ENCODE measurements at regions not wholly inside any gene's neighbourhood (a gene's known extent, or its start where the extent isn't known, plus 50 kb on each side); places are given as distances from the start of the nearest gene placed in this dataset.

- H3K9me3 ChIP-seq (ENCODE audit: control insufficient read depth, insufficient read depth, low read length), result no peaks in the 10 kb centered on the region
- no peaks in the 10 kb centered on the region for H3K36me3 ChIP-seq (ENCODE audit: insufficient read depth, low read length)
- H3K4me1 ChIP-seq (ENCODE audit: insufficient read depth, low read length), result no peaks in the 10 kb centered on the region
- no peak overlapping the region for H3K9ac ChIP-seq (ENCODE audit: low read depth, low read length)
Observed at GRCh38 chr11:119483881-119484371, 61.0 kb upstream of the THY1 start.

GRCh38 chr11:119483341-119483880 is 60.4 kb upstream of the THY1 start:
- Histone ChIP-seq H3K9me3 (ENCODE audit: control insufficient read depth, insufficient read depth, low read length) (no peaks in the 10 kb centered on the region), H3K9ac (ENCODE audit: low read depth, low read length) (no peak overlapping the region), H3K4me1 (ENCODE audit: insufficient read depth, low read length) (no peaks in the 10 kb centered on the region; the same call in 1 of the 2 replicates), H3K36me3 (ENCODE audit: insufficient read depth, low read length) (no peaks in the 10 kb centered on the region)

- no peaks in the 10 kb centered on the region; the same call in 1 of the 2 replicates for H3K4me1 ChIP-seq (ENCODE audit: insufficient read depth, low read length)
- H3K9me3 ChIP-seq (ENCODE audit: control insufficient read depth, insufficient read depth, low read length), result no peaks in the 10 kb centered on the region
- no peak overlapping the region for H3K9ac ChIP-seq (ENCODE audit: low read depth, low read length)
- no peaks in the 10 kb centered on the region for H3K36me3 ChIP-seq (ENCODE audit: insufficient read depth, low read length)
Observed at GRCh38 chr11:119482521-119483011, 59.6 kb upstream of the THY1 start.

- no peaks in the 10 kb centered on the region for H3K9me3 ChIP-seq (ENCODE audit: control insufficient read depth, insufficient read depth, low read length)
- no peak overlapping the region for H3K9ac ChIP-seq (ENCODE audit: low read depth, low read length)
- no peaks in the 10 kb centered on the region; the same call in 1 of the 2 replicates for H3K4me1 ChIP-seq (ENCODE audit: insufficient read depth, low read length)
- no peaks in the 10 kb centered on the region for H3K36me3 ChIP-seq (ENCODE audit: insufficient read depth, low read length)
Observed at GRCh38 chr11:119481667-119482400, 58.9 kb upstream of the THY1 start.

GRCh38 chr11:119481021-119481666 is 58.2 kb upstream of the THY1 start:
- Histone ChIP-seq H3K4me1 (ENCODE audit: insufficient read depth, low read length) (no peaks in the 10 kb centered on the region; the same call in 1 of the 2 replicates), H3K9ac (ENCODE audit: low read depth, low read length) (no peak overlapping the region), H3K9me3 (ENCODE audit: control insufficient read depth, insufficient read depth, low read length) (no peaks in the 10 kb centered on the region), H3K36me3 (ENCODE audit: insufficient read depth, low read length) (no peaks in the 10 kb centered on the region)

- no peaks in the 10 kb centered on the region for H3K9me3 ChIP-seq (ENCODE audit: control insufficient read depth, insufficient read depth, low read length)
- H3K4me1 ChIP-seq (ENCODE audit: insufficient read depth, low read length), result no peaks in the 10 kb centered on the region; the same call in 1 of the 2 replicates
- no peaks in the 10 kb centered on the region for H3K36me3 ChIP-seq (ENCODE audit: insufficient read depth, low read length)
- no peak overlapping the region for H3K9ac ChIP-seq (ENCODE audit: low read depth, low read length)
Observed at GRCh38 chr11:119480380-119481020, 57.5 kb upstream of the THY1 start.

GRCh38 chr11:119479685-119480275 is 56.8 kb upstream of the THY1 start:
- no peaks in the 10 kb centered on the region; the same call in 1 of the 2 replicates for H3K4me1 ChIP-seq (ENCODE audit: insufficient read depth, low read length)
- no peaks in the 10 kb centered on the region for H3K9me3 ChIP-seq (ENCODE audit: control insufficient read depth, insufficient read depth, low read length)
- no peaks in the 10 kb centered on the region for H3K36me3 ChIP-seq (ENCODE audit: insufficient read depth, low read length)
- no peak overlapping the region for H3K9ac ChIP-seq (ENCODE audit: low read depth, low read length)

GRCh38 chr11:119478711-119479285 is 55.8 kb upstream of the THY1 start:
- Histone ChIP-seq H3K9me3 (ENCODE audit: control insufficient read depth, insufficient read depth, low read length) (no peaks in the 10 kb centered on the region), H3K4me1 (ENCODE audit: insufficient read depth, low read length) (no peaks in the 10 kb centered on the region; the same call in 1 of the 2 replicates), H3K36me3 (ENCODE audit: insufficient read depth, low read length) (no peaks in the 10 kb centered on the region)

GRCh38 chr11:119476666-119477331 is 53.8 kb upstream of the THY1 start:
- Histone ChIP-seq H3K4me1 (ENCODE audit: insufficient read depth, low read length) (no peaks in the 10 kb centered on the region; the same call in 1 of the 2 replicates), H3K36me3 (ENCODE audit: insufficient read depth, low read length) (no peaks in the 10 kb centered on the region), H3K9me3 (ENCODE audit: control insufficient read depth, insufficient read depth, low read length) (no peaks in the 10 kb centered on the region), H3K9ac (ENCODE audit: low read depth, low read length) (no peak overlapping the region)

More at GRCh38 chr11:119478711-119479285, 55.8 kb upstream of the THY1 start:
- no peak overlapping the region for H3K9ac ChIP-seq (ENCODE audit: low read depth, low read length)

- Histone ChIP-seq H3K9me3 (ENCODE audit: control insufficient read depth, insufficient read depth, low read length) (no peaks in the 10 kb centered on the region), H3K4me1 (ENCODE audit: insufficient read depth, low read length) (peaks cover 3% of the 10 kb centered on the region), H3K36me3 (ENCODE audit: insufficient read depth, low read length) (no peaks in the 10 kb centered on the region), H3K9ac (ENCODE audit: low read depth, low read length) (no peak overlapping the region)
Observed at GRCh38 chr11:119476038-119476437, 53.1 kb upstream of the THY1 start.

GRCh38 chr11:119474682-119475596 is 52.0 kb upstream of the THY1 start:
- no peaks in the 10 kb centered on the region for H3K36me3 ChIP-seq (ENCODE audit: insufficient read depth, low read length)
- H3K4me1 ChIP-seq (ENCODE audit: insufficient read depth, low read length), result peaks cover 5% of the 10 kb centered on the region
- H3K9me3 ChIP-seq (ENCODE audit: control insufficient read depth, insufficient read depth, low read length), result no peaks in the 10 kb centered on the region
- no peak overlapping the region for H3K9ac ChIP-seq (ENCODE audit: low read depth, low read length)

- Histone ChIP-seq H3K9me3 (ENCODE audit: control insufficient read depth, insufficient read depth, low read length) (no peaks in the 10 kb centered on the region), H3K4me1 (ENCODE audit: insufficient read depth, low read length) (peaks cover 5% of the 10 kb centered on the region), H3K9ac (ENCODE audit: low read depth, low read length) (no peak overlapping the region), H3K36me3 (ENCODE audit: insufficient read depth, low read length) (no peaks in the 10 kb centered on the region)
Observed at GRCh38 chr11:119473901-119474681, 51.1 kb upstream of the THY1 start.
